HL-60 (cell line): ENCODE measurements at regions not wholly inside any gene's neighbourhood (a gene's known extent, or its start where the extent isn't known, plus 50 kb on each side); places are given as distances from the start of the nearest gene placed in this dataset.

Source experiments
- DNase-seq, 2 experiments: peaks; one replicate each; pipeline ENCODE4 v3.0.0-alpha.2; 2010 to 2020; ENCODE audit warnings: low read depth in 1 of 2, low spot score in 1 of 2
- H3K27ac ChIP-seq: fragments of 250-450 bp; sonication (Bioruptor Pico); replicated peaks from 2 replicates; pipeline ENCODE4 v1.5.1; 2020; ENCODE audit warnings: mild to moderate bottlenecking, moderate library complexity
- H3K27me3 ChIP-seq: fragments of 250-450 bp; sonication (Bioruptor Pico); 2 replicates; pipeline ENCODE4 v1.5.1; 2021; ENCODE audit warnings: mild to moderate bottlenecking, moderate library complexity; ENCODE audit not compliant: insufficient read depth, poor library complexity, severe bottlenecking
- H3K4me3 ChIP-seq: replicated peaks from 2 replicates; pipeline ENCODE4 v1.5.1; 2011; ENCODE audit warnings: mild to moderate bottlenecking, control low read depth, low read length; ENCODE audit not compliant: insufficient read depth
- CTCF ChIP-seq: IDR thresholded peaks from one replicate; pipeline ENCODE4 v1.5.1; 2011; ENCODE audit warnings: low read length, control low read depth, inconsistent platforms; ENCODE audit not compliant: insufficient read depth
- GABPA ChIP-seq: IDR thresholded peaks from 2 replicates; pipeline ENCODE4 v1.6.1; 2012; ENCODE audit warnings: low read depth
- POLR2AphosphoS5 ChIP-seq: IDR thresholded peaks from 2 replicates; pipeline ENCODE4 v1.6.1; 2012; ENCODE audit warnings: low read depth
- REST ChIP-seq: IDR thresholded peaks from 2 replicates; pipeline ENCODE4 v1.6.1; 2012; ENCODE audit warnings: low read depth; ENCODE audit not compliant: insufficient replicate concordance
- SPI1 ChIP-seq: IDR thresholded peaks from 2 replicates; pipeline ENCODE4 v1.6.1; 2012; ENCODE audit warnings: low read depth, mild to moderate bottlenecking, borderline replicate concordance

DNA sequence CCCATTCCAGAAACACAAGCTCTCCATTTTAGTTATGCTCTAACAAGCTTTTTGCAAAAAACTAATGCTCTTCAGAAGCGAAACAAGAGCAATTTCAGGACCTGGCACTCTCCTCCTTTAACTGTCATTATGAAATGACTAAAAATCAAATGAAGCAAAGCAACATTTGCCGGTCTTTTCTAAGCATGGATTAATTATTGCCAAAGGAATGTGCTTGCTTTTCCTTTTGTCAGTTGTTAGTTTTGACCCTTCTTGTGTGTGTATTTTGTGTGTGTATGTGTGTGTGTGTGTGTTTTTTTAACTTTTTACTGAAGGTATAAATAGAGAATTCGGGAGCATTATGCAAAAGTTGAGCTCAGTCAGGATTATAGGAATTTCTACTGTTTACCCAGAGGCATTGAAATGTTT is 509.1 kb downstream of the TUSC7 start:
- no peaks in the 10 kb centered on the region for H3K27me3 ChIP-seq
- no peak for TF ChIP-seq CTCF
- no peak for TF ChIP-seq GABPA
- TF ChIP-seq SPI1: no peak
- no peak for TF ChIP-seq POLR2AphosphoS5
- TF ChIP-seq REST: no peak
- no peak overlapping the region for H3K4me3 ChIP-seq
- no peak for DNase-seq
- no peak overlapping the region for H3K27ac ChIP-seq

DNA sequence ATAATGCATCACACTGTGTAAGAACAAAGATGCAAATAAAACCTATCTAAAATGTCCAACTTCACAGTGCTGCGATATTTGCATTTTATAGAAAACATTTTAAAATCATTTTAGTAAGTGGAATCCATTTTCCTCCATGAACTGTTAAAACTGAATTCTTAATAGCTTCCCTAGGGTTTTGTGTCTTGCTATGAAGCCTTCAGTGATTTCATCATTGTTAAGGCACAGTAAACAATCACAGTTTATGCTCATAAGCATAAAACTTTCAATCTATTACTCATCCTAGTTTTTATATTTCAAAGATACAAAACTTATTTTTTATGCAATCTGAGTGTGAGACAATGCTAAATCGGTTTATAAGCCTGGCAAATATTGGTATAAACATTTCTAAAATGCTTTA is 509.7 kb downstream of the TUSC7 start:
- Histone ChIP-seq H3K27me3 (no peaks in the 10 kb centered on the region), H3K4me3 (no peak overlapping the region), H3K27ac (no peak overlapping the region)
- TF ChIP-seq REST: no peak
- no peak for TF ChIP-seq POLR2AphosphoS5
- no peak for TF ChIP-seq CTCF
- no peak for TF ChIP-seq SPI1
- TF ChIP-seq GABPA: no peak
- no peak for DNase-seq

DNA sequence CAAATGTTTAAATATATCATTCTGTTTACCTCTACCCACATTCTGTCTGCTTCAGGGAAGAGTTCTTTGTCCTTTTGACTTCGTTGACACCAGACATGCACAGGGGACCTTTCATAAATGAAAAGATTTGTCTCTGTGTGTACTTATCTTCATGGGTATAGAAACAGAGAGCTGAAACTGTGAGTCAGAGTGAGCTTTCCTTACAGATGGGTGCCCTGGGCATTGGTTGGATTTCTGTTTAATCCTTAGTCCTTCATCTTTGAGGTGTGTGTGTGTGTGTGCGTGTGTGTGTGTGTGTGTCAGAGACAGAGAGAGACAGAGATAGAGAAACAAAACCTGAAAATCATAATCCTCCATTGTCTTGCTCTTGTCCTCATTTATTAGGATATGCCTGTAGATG is 517.4 kb downstream of the TUSC7 start:
- DNase-seq: no peak

More for the DNA sequence above, 517.4 kb downstream of the TUSC7 start:
- TF ChIP-seq POLR2AphosphoS5: no peak
- TF ChIP-seq GABPA: no peak
- no peak for TF ChIP-seq SPI1
- no peak for TF ChIP-seq CTCF
- TF ChIP-seq REST: no peak
- Histone ChIP-seq H3K27me3 (no peaks in the 10 kb centered on the region), H3K4me3 (no peak overlapping the region), H3K27ac (no peak overlapping the region)
